ENCODE measurements at regions not wholly inside any gene's neighbourhood (a gene's known extent, or its start where the extent isn't known, plus 50 kb on each side); places are given as distances from the start of the nearest gene placed in this dataset.

DNA sequence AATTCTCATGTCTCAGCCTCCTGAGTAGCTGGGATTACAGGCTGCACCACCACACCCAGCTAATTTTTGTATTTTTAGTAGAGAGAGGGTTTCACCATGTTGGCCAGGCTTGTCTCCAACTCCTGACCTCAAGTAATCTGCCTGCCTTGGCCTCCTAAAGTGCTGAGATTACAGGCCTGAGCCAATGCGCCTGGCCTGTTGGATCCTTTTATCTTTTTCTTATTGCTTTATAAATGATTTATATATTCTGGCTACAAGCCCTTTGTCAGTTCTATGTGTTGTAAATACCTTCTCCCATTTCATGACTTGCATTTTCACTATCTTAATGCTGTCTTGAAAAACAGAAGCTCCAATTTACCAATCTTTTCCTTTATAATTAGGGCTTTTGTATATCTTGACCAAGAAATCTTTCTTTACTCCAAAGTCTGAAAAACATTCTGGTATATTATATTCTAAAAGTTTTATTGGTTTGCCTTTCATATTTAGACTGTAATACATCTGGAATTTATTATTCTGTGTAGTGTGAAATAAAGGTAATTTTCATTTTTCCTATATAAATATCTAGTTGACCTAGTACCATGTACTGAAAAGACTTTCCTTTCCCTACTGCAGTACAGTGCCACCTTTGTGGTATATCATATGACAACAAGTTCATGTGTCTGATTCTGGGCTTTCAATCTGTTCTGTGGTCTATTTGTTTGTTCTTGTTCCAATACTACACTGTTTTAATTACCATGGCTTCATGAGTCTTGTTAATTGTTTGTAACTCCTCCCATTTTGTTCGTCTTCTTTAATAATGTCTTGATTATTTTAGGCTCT is 52.9 kb upstream of the RNU6-1 start:
- no peak for DNase-seq

GRCh38 chr15:67895237-67895636 is 55.4 kb upstream of the RNU6-1 start:
- no peak for DNase-seq

DNA sequence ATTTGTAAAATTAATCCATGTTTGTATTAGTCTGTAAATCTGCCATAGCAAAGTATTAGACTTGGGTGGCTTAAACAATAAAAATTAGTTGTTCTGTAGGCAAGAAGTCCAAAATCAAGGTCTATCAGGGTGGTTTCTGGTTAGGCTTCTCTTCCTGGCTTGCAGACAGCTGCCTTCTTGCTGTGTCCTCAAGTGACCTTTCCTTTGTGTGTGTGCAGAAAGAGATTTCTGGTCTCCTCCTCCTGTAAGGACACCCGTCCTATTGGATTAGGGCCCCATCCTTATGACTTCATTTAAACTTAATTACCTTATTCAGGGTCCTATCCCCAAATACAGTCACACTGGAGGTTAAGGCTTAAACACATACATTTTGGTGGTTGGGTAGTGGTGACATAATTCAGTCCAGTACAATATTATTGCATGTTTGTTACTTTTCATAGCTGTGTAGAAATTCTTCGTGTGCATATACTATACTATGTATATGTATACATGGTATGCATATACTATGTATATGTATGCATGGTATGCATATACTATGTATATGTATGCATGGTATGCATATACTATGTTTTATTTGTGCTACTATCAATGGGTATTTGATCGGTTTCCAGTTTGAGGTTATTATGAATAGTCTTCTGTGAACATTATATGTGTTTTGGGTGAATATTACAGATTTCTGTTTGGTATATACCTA is 57.9 kb upstream of the RNU6-1 start:
- DNase-seq: no peak

- DNase-seq: no peak
Measured at GRCh38 chr15:67899596-67900283, 59.9 kb upstream of the RNU6-1 start.

DNA sequence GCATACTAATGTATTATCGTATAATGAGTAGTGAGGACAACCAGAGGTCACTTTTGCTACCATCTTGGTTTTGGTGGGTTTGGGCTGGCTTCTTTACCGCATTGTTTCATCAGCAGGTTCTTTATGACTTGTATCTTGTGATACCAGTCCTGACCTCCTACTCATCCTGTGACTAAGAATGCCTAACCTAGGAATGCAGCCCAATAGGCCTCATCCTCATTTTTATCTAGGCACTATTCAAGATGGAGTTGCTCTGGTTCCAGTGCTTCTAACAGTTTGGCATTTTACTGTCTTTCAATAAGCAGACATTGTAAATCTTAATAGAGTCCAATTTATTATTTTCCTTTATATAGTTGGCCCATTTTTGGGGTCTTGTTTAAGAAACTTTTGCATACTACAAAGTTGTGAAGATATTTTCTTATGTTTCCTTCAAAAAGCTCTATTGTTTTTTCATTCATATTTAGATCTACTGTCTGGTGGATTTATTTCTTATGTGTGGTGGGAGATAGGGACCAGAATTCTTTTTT is 60.8 kb upstream of the RNU6-1 start:
- no peak for DNase-seq

DNA sequence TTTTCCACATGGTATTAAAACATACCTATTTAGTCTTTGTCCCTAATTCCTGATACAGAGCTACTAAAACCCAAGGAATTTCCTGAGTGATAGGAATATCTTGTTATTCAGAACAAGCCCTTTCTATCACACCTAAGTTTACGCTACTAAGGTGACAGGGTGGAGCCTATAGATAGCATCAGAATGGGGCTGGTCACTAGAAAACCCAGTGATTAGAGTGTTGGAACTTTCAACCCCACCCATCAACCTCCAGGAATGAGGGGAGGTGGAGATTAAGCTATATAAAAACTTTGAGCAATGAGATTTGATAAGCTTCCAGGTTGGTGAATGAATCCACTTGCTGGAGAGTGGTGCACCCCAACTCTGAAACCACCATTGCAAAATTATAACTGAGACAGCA is 62.1 kb upstream of the RNU6-1 start:
- DNase-seq: no peak

- DNase-seq: no peak
Measured at GRCh38 chr15:67902579-67903009, 62.7 kb upstream of the RNU6-1 start.

GRCh38 chr15:67903708-67904107 is 63.9 kb upstream of the RNU6-1 start:
- no peak for DNase-seq

DNA sequence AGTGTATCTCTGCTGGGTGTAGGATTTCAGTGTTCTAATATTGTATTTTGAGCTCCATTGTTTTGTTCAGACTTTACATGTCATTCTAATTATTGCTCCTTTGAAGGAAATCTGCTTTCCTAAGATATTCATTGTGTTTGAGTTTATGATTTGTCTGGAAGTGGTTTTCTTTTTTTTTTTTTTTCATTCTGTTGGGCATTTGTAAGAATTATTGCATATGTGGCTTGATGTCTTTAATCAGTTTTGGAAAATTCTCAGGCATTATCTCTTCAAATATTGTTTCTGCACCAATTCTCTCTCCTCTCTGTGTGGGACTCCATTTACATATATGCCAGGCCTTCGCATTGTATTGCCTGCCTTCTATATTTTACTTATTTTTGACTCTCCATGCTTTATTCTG is 65.8 kb upstream of the RNU6-1 start:
- no peak for DNase-seq

GRCh38 chr15:67906382-67906781 is 66.5 kb upstream of the RNU6-1 start:
- DNase-seq: no peak

- DNase-seq: no peak
Measured at GRCh38 chr15:67907184-67907723, 67.4 kb upstream of the RNU6-1 start.

DNA sequence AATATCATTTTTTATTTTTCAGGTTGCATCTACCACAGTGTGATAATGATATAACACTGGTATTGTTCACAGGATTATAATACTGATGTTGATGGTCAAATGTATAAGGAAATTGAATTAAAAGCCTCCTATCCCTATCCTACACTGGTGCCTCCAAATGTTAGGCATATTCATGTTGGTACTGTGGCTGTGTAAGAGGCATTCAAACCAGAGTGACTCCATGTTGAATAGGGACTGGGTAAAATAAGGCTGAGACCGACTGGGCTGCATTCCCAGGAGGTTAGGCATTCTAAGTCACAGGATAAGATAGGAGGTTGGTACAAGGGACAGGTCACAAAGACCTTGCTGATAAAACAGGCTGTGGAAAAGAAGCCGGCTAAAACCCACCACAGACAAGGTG is 68.9 kb upstream of the RNU6-1 start:
- no peak for DNase-seq

DNA sequence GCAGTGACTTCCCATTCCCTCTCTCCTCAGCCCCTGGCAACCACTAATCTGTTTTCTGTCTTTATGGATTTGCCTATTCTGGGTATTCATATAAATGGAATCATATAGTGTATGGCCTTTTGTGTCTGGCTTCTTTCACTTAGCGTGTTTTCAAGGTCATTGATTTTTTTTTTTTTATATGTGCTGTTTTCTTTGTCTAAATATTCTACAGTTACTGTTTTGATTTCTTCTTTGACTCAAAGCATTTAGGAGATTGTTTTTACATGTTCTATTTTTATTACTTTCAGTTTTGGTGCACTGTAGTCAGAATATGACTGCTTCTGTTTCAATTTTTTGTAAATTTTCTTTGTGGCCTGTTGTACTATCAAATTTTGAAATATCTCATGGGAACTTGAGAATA is 71.9 kb upstream of the RNU6-1 start:
- no peak for DNase-seq

DNA sequence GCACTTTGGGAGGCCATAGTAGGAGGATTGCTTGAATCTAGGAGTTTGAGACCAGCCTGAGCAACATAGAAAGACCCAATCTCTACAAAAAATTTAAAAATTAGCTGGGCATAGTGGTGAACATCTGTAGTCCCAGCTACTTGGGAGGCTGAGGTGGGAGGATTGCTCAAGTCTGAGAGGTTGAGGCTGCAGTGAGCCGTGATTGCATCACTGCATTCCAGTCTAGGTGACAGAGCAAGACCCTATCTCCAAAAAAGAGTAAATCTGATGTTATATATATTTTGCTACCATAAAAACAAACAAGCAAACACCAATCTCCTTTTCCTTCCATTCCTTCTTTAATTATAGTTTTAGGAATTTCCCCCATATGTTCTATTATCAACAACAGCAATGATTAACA is 74.2 kb upstream of the RNU6-1 start:
- no peak for DNase-seq

DNA sequence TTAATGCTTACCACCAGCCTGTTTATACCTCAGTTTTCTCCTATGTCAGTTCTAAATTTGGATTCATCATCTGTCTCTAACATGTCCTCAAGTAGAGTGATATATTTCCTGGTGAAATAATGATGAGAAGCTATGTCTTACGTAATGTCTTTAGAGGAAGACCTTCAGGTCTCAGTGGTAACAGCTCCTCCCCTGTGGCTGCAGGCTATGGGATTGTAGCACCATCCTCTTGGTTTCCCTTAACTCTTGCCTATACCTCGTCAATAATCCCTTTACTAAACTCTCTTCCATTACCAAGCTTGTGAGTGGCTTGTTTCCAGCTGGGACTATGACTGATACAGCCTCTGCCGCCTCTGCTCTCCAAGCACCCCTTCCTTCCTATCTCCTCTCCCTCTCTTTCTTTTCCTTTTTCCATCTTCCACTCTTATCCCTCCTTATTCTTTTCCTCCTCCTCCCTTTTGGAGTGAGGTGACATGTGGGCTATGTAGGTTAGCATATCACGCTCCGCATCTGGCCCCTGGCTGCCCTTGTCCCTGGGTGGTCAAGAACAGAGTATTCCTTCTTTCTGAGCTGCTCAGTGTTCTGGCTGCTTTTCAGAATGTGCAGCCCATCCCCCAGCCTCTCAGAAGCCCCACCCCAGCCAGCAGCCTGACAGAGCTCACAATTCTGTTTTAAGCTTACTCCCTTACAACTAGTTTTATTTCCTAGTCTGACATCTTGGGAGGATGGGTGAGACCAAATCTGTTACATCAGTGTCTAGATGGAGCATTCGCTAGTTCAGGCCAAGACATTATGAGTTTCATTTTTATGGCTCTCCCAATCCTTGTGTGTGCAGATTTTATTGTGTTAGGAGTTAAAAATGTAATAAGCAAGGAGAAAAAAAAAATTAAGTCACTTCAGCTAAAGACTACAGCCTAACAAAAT is 75.0 kb upstream of the RNU6-1 start:
- peak; percentile 64 to 78 for DNase-seq

GRCh38 chr15:67915461-67916374 is 75.9 kb upstream of the RNU6-1 start:
- peak; percentile 58 to 71 for DNase-seq

GRCh38 chr15:67916565-67916964 is 76.7 kb upstream of the RNU6-1 start:
- no peak for DNase-seq

- no peak for DNase-seq
Measured at GRCh38 chr15:67917037-67917436, 77.2 kb upstream of the RNU6-1 start.

GRCh38 chr15:67917636-67918035 is 77.8 kb upstream of the RNU6-1 start:
- no peak for DNase-seq

Measured in right lung (tissue), 2 donors.